ENCODE measurements at regions not wholly inside any gene's neighbourhood (a gene's known extent, or its start where the extent isn't known, plus 50 kb on each side); places are given as distances from the start of the nearest gene placed in this dataset.
"Not testable (repeated sequence)": the region's sequence is repeated elsewhere in the genome, so short reads cannot be mapped to it uniquely, and the experiment has no call there.

- not testable (repeated sequence) for TF ChIP-seq CTCF, POLR2A (IDR thresholded peaks at IDR 0.05)
Measured at GRCh38 chrX:92590726-92591298, 811.6 kb downstream of the PCDH11X start.
